NCI-H1694 (cell line): ENCODE measurements at regions not wholly inside any gene's neighbourhood (a gene's known extent, or its start where the extent isn't known, plus 50 kb on each side); places are given as distances from the start of the nearest gene placed in this dataset.
"Not testable (repeated sequence)": the region's sequence is repeated elsewhere in the genome, so short reads cannot be mapped to it uniquely, and the experiment has no call there.

ENCODE experiments used
- DNase-seq: peaks from one replicate; lab custom pipeline; 2025; lab: John Stamatoyannopoulos, UW

GRCh38 chr2:31660812-31661335, 80.1 kb upstream of the SRD5A2 start:
- no peak for DNase-seq

GRCh38 chr2:31660165-31660564, 79.4 kb upstream of the SRD5A2 start:
- no peak for DNase-seq

DNA sequence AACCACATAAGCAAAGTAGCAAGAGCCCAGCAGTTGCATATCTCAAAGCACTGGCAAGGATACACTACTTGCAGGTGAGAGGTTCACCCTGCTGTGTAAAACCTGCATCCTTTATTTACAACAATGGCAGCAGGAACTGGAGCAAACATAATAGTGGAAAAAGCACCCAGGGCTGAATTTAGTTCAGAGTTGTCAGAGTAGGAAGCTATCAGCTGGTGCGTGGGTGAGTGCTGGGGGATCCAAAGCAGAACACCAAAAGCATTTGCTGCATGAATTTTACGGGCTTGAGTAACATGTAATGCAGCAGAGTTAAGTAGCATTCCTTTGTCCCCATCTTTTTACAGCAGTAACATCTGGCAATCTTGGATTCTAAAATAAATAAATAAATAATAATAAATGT, 73.5 kb upstream of the SRD5A2 start:
- no peak for DNase-seq

GRCh38 chr2:31651736-31652135, 71.0 kb upstream of the SRD5A2 start:
- DNase-seq: no peak

- DNase-seq: no peak
These were observed 70.5 kb upstream of the SRD5A2 start for GRCh38 chr2:31651267-31651666.

DNA sequence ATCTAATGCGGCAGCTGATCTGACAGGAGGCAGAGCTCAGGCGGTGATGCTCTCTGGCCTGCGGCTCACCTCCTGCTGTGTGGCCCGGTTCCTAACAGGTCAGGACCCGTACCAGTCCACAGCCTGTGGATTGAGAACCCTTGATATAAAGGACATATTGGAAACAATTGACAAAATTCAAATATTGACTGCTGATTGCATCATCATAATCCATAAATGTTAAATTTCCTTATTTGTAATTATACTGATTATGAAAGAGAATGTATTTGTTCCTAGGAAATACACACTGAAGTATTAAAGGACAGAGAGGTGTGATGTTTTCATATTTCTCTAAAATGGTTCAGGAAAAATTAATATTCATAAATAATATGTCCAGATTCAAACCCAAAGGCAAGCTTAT, 63.8 kb upstream of the SRD5A2 start:
- DNase-seq: no peak

DNA sequence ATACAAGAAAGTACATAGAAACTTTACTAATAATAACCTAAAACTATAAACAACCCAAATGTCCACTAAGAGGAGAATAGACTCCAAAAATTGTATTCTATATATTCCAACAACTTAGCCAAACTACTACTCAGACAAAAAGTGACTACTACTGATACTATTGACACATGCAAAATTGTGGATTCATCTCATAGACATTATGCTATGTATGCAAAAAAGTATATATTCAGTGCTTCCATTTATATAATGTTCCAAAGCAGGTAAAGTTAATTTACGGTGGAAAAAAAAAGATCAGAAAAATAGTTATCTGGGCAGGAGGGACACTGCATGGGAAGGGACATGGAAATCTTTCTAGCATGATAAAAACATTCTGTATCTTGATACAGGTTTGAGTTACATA, 62.0 kb upstream of the SRD5A2 start:
- no peak for DNase-seq

DNA sequence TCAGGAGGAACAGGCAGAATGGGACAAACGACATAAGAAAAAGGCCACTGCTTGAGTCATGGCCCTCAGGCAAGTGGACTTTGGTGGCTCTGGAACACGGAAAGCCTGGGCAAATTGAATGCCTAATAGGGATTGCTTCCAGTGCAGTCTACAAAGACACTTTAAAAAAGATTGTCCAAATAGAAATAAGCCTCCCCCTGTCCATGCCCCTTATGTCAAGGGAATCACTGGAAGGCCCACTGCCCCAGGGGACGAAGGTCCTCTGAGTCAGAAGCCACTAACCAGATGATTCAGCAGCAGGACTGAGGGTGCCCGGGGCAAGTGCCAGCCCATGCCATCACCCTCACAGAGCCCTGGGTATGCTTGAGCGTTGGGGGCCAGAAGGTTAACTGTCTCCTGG, 51.5 kb upstream of the SRD5A2 start:
- not testable (repeated sequence) for DNase-seq
